ENCODE measurements at regions not wholly inside any gene's neighbourhood (a gene's known extent, or its start where the extent isn't known, plus 50 kb on each side); places are given as distances from the start of the nearest gene placed in this dataset.
"Not testable (repeated sequence)": the region's sequence is repeated elsewhere in the genome, so short reads cannot be mapped to it uniquely, and the experiment has no call there.

DNA sequence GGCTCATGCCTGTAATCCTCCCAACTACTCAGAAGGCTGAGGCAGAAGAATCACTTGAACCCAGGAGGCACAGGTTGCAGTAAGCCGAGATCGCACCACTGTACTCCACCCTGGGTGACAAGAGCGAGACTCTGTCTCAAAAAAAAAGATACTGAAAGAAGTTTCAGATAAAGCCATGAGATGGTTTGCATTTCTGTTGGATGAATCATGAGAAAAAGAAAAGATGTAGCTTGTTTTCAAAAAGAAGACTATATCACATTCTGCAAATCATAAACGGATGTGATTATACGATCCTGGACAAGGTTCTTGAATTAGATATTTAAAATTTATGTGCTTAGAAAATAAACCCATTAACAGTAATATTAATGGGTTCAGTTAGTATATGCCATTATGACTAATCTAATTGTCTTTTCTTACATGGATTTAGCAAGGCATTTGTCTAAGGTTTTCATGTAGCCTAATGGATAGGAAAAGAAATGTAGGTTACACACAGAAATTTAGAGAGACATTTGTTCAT, 345.9 kb downstream of the SLC7A11 start:
- H3K36me3 ChIP-seq = no peaks in the 10 kb centered on the region
- DNase-seq = no peak
- no peak for TF ChIP-seq CTCF (IDR thresholded peaks at IDR 0.05; ENCODE audit: low read depth, low read length)

GRCh38 chr4:137895515-137895914, 346.6 kb downstream of the SLC7A11 start:
- not testable (repeated sequence) for H3K4me3 ChIP-seq (ENCODE audit: low read depth, low read length); H3K27me3 ChIP-seq (ENCODE audit: insufficient read depth, low read depth, severe bottlenecking); H3K36me3 ChIP-seq; H3K27ac ChIP-seq; DNase-seq; H3K9me3 ChIP-seq (ENCODE audit: severe bottlenecking)

More for the DNA sequence above, 345.9 kb downstream of the SLC7A11 start:
- Histone ChIP-seq H3K27me3 (ENCODE audit: insufficient read depth, low read depth, severe bottlenecking) (no peaks in the 10 kb centered on the region), H3K27ac (no peak overlapping the region), H3K9me3 (ENCODE audit: severe bottlenecking) (no peaks in the 10 kb centered on the region), H3K4me3 (ENCODE audit: low read depth, low read length) (no peak overlapping the region)

DNA sequence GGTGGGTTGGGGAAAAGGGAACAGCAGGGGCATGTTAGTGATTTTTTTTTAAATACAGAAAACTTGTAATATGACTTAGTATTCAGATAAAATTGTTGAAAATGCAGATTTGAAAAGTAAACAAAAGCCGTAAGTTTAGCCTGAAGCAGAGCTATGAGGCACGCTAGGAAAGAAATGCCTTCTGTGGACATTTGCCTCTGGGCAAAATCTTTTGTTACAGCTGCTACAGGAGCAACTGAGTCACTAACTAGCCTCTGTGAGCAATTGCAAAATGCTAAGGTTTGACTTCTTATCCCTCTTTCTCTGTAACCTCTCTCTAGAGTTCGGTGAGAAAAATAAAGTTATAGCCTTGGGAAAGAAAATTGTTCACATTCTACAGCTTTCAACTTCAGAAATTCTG, 350.0 kb downstream of the SLC7A11 start:
- TF ChIP-seq CTCF (IDR thresholded peaks at IDR 0.05; ENCODE audit: low read depth, low read length) = no peak
- no peaks in the 10 kb centered on the region for H3K27me3 ChIP-seq (ENCODE audit: insufficient read depth, low read depth, severe bottlenecking)
- H3K27ac ChIP-seq = no peak overlapping the region
- H3K9me3 ChIP-seq (ENCODE audit: severe bottlenecking) = no peaks in the 10 kb centered on the region
- no peak overlapping the region for H3K4me3 ChIP-seq (ENCODE audit: low read depth, low read length)
- no peaks in the 10 kb centered on the region for H3K36me3 ChIP-seq
- no peak for DNase-seq

DNA sequence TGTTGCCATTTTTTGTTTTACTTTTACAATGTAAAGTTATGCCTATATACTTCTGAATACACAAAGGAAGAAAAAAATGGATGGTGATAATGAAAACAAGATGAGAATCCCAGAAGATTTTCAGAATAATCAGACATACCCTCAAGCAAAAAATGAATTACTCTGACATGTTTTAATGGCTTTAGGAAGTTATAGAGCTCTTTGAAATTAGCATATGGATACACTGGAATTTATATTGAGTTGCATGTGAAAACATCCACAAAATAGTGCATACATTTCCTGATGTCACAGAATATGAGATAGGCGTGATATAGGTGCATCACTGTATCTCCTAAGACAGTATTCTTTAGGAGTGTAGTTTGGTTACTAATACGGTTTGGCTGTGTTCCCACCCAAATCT, 351.3 kb downstream of the SLC7A11 start:
- Histone ChIP-seq H3K27ac (no peak overlapping the region), H3K36me3 (no peaks in the 10 kb centered on the region), H3K27me3 (ENCODE audit: insufficient read depth, low read depth, severe bottlenecking) (no peaks in the 10 kb centered on the region), H3K9me3 (ENCODE audit: severe bottlenecking) (no peaks in the 10 kb centered on the region), H3K4me3 (ENCODE audit: low read depth, low read length) (no peak overlapping the region)
- DNase-seq = no peak
- TF ChIP-seq CTCF (IDR thresholded peaks at IDR 0.05; ENCODE audit: low read depth, low read length) = no peak

DNA sequence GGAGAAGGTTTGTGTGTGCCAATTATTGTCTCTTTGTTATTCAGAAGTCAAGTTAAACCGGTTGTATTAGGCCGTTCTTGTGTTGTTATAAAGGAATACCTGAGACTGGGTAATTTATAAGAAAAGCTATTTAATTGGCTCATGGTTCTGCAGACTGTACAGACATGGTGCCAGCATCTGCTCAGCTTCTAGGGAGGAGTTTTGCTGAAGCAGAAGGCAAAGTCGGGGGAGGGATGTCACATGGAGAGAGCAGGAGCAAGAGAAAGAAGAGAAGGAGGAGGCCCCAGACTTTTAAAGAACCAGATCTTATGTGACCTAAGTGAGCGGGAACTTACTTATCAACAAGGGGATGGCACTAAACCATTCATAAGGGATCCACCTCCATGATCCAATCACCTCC, 349.3 kb upstream of the PCDH18 start:
- no peak for TF ChIP-seq CTCF (IDR thresholded peaks at IDR 0.05; ENCODE audit: low read depth, low read length)
- Histone ChIP-seq H3K27me3 (ENCODE audit: insufficient read depth, low read depth, severe bottlenecking) (no peaks in the 10 kb centered on the region), H3K4me3 (ENCODE audit: low read depth, low read length) (no peak overlapping the region), H3K27ac (no peak overlapping the region), H3K36me3 (no peaks in the 10 kb centered on the region), H3K9me3 (ENCODE audit: severe bottlenecking) (no peaks in the 10 kb centered on the region)
- DNase-seq = no peak

GRCh38 chr4:137868067-137868466, 335.8 kb upstream of the PCDH18 start:
- not testable (repeated sequence) for DNase-seq

GRCh38 chr4:137866671-137867070, 334.4 kb upstream of the PCDH18 start:
- Histone ChIP-seq H3K9me3 (ENCODE audit: severe bottlenecking) (no peaks in the 10 kb centered on the region), H3K27me3 (ENCODE audit: insufficient read depth, low read depth, severe bottlenecking) (no peaks in the 10 kb centered on the region), H3K27ac (no peak overlapping the region), H3K4me3 (ENCODE audit: low read depth, low read length) (no peak overlapping the region), H3K36me3 (no peaks in the 10 kb centered on the region)
- no peak for DNase-seq
- no peak for TF ChIP-seq CTCF (IDR thresholded peaks at IDR 0.05; ENCODE audit: low read depth, low read length)

More at GRCh38 chr4:137868067-137868466, 335.8 kb upstream of the PCDH18 start:
- not testable (repeated sequence) for H3K9me3 ChIP-seq (ENCODE audit: severe bottlenecking); H3K27ac ChIP-seq; H3K27me3 ChIP-seq (ENCODE audit: insufficient read depth, low read depth, severe bottlenecking); H3K4me3 ChIP-seq (ENCODE audit: low read depth, low read length); H3K36me3 ChIP-seq

Measured in WERI-Rb-1 (cell line).